ENCODE measurements at regions not wholly inside any gene's neighbourhood (a gene's known extent, or its start where the extent isn't known, plus 50 kb on each side); places are given as distances from the start of the nearest gene placed in this dataset.
A peak's percentile ranks its signal among the peaks of the same experiment; 100 is the strongest.

DNA sequence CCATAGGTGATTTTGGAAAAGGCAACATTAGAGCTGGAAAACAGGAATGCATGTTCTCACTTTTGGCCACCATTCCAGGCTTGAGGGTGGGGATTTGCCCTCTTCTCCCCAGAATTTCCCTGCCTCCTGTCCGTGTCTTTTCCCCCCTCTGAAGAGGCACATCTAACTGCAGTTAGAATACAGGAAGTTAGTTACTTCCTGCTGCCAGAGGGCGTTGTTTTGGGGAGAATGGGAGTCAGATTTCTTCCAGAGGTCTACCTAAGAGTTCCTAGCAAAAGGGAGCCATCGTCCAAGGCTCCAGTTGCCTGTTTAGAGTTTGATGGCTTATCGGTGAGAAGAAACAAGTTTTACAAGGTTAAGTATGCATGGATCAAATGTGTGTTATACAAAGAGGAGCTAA, 112.8 kb upstream of the IGF1 start:
- H3K27ac ChIP-seq (ENCODE audit: low read depth in 2 of 2, low read length in 1 of 2): no peak overlapping the region
- H3K4me3 ChIP-seq (ENCODE audit: low read depth in 1 of 2, low read length in 2 of 2): no peak overlapping the region
- WGBS, 2 donors: 69 to 71% methylated on average over 4 of the region's 4 CpGs
- no peaks in the 10 kb centered on the region for H3K4me1 ChIP-seq (ENCODE audit: control insufficient read depth in 2 of 2, insufficient read depth in 2 of 2, low read length in 1 of 2)
- H3K27me3 ChIP-seq (ENCODE audit: control insufficient read depth in 1 of 2, insufficient read depth in 2 of 2, low read length in 2 of 2): no peaks in the 10 kb centered on the region
- H3K36me3 ChIP-seq (ENCODE audit: control insufficient read depth in 2 of 2, insufficient read depth in 2 of 2, low read length in 1 of 2): no peaks in the 10 kb centered on the region
- H3K9me3 ChIP-seq (ENCODE audit: control insufficient read depth in 2 of 2, insufficient read depth in 1 of 2, low read depth in 1 of 2, low read length in 1 of 2): no peaks in the 10 kb centered on the region

DNA sequence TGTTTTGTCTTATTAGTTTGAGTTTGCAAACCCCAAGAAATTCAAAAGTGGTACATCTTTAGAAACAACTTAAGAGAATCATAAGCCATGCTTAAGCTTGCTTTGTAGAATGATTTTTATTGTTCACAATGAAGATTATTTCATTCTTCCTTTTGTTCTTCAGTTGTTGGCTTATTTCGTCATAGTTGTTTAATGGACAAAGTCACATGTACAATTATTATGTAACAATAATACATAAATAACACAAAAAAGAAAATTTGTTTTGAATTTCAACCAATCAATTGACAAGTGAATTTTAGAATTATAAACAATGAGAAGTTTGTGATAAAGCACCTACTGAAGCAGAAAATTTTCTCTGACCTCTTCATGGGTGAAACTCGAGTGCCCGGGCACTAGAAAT, 111.8 kb upstream of the IGF1 start:
- H3K4me1 ChIP-seq (ENCODE audit: control insufficient read depth in 2 of 2, insufficient read depth in 2 of 2, low read length in 1 of 2): no peaks in the 10 kb centered on the region
- no peaks in the 10 kb centered on the region for H3K36me3 ChIP-seq (ENCODE audit: control insufficient read depth in 2 of 2, insufficient read depth in 2 of 2, low read length in 1 of 2)
- no peak overlapping the region for H3K4me3 ChIP-seq (ENCODE audit: low read depth in 1 of 2, low read length in 2 of 2)
- H3K27me3 ChIP-seq (ENCODE audit: control insufficient read depth in 1 of 2, insufficient read depth in 2 of 2, low read length in 2 of 2): no peaks in the 10 kb centered on the region
- H3K9me3 ChIP-seq (ENCODE audit: control insufficient read depth in 2 of 2, insufficient read depth in 1 of 2, low read depth in 1 of 2, low read length in 1 of 2): no peaks in the 10 kb centered on the region
- no peak overlapping the region for H3K27ac ChIP-seq (ENCODE audit: low read depth in 2 of 2, low read length in 1 of 2)
- WGBS, 2 donors: 76 to 81% methylated on average over 3 of the region's 3 CpGs

DNA sequence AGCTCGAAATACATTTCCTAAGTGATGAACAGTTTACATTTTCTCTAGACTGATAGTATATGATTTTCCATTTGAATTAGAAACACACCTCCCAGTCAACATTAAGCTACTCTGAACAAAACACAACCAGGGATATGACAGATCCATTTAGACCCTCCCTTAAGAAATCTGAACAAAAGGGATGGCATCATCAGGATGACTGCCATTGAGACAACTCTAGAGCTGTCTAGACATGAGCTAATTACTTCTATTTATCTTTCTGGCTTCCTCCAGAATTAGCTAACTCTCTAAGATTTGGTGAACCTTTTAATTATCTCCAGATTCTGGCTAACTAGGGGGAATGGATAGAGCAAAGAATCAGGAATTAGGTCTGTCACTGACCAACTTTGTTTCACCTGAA, 92.9 kb upstream of the IGF1 start:
- 69 to 84% methylated on average over 1 of the region's 1 CpG for WGBS, 2 donors
- Histone ChIP-seq H3K4me1 (ENCODE audit: control insufficient read depth in 2 of 2, insufficient read depth in 2 of 2, low read length in 1 of 2) (no peaks in the 10 kb centered on the region), H3K27ac (ENCODE audit: low read depth in 2 of 2, low read length in 1 of 2) (no peak overlapping the region), H3K36me3 (ENCODE audit: control insufficient read depth in 2 of 2, insufficient read depth in 2 of 2, low read length in 1 of 2) (no peaks in the 10 kb centered on the region), H3K9me3 (ENCODE audit: control insufficient read depth in 2 of 2, insufficient read depth in 1 of 2, low read depth in 1 of 2, low read length in 1 of 2) (no peaks in the 10 kb centered on the region), H3K4me3 (ENCODE audit: low read depth in 1 of 2, low read length in 2 of 2) (no peak overlapping the region), H3K27me3 (ENCODE audit: control insufficient read depth in 1 of 2, insufficient read depth in 2 of 2, low read length in 2 of 2) (no peaks in the 10 kb centered on the region)

DNA sequence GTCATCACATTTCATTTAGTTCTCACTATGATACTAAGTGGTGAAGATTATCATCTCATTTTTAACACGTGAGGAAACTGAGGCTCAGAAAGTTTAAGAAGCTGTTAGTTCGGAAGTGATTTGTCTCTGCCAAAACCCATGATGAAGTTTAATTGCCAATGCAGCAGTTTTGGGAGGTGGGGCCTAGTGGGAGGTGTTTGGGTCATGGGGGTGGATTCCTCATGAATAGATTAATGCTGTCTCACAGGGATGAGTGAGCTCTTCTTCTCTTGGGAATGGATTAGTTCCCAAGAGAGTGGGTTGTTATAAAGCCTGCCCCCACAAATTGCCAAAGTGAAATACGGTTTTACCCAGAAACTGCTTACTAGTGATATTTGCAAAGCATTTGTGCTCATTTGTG, 91.5 kb upstream of the IGF1 start:
- Histone ChIP-seq H3K27me3 (ENCODE audit: control insufficient read depth in 1 of 2, insufficient read depth in 2 of 2, low read length in 2 of 2) (no peaks in the 10 kb centered on the region), H3K27ac (ENCODE audit: low read depth in 2 of 2, low read length in 1 of 2) (no peak overlapping the region), H3K4me3 (ENCODE audit: low read depth in 1 of 2, low read length in 2 of 2) (no peak overlapping the region), H3K36me3 (ENCODE audit: control insufficient read depth in 2 of 2, insufficient read depth in 2 of 2, low read length in 1 of 2) (no peaks in the 10 kb centered on the region), H3K9me3 (ENCODE audit: control insufficient read depth in 2 of 2, insufficient read depth in 1 of 2, low read depth in 1 of 2, low read length in 1 of 2) (no peaks in the 10 kb centered on the region), H3K4me1 (ENCODE audit: control insufficient read depth in 2 of 2, insufficient read depth in 2 of 2, low read length in 1 of 2) (no peaks in the 10 kb centered on the region)
- 80 to 89% methylated on average over 3 of the region's 3 CpGs for WGBS, 2 donors

DNA sequence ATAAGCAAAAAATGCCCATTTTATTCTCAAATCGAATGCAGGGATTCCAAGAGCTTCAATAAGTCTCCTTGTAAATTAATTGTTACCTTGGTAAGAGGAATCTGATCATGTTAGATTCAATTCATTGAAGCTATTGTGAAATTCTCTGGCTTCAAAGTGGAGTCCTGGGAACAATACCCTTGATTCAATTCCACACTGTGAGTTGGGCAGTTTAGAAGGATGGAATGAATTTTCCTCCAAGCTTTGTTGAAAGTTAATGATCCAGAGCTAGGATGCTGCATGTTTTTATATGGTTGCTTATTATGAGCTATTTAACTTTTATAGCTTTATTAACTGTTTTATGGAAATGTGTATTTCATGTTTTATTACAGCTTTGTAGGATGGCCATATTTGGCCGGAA, 89.9 kb upstream of the IGF1 start:
- WGBS, 2 donors: 80 to 85% methylated on average over 2 of the region's 2 CpGs
- no peaks in the 10 kb centered on the region for H3K9me3 ChIP-seq (ENCODE audit: control insufficient read depth in 2 of 2, insufficient read depth in 1 of 2, low read depth in 1 of 2, low read length in 1 of 2)
- no peaks in the 10 kb centered on the region for H3K4me1 ChIP-seq (ENCODE audit: control insufficient read depth in 2 of 2, insufficient read depth in 2 of 2, low read length in 1 of 2)

GRCh38 chr12:102569803-102570202, 89.4 kb upstream of the IGF1 start:
- WGBS, 2 donors: 78 to 93% methylated on average over 1 of the region's 1 CpG
- Histone ChIP-seq H3K27ac (ENCODE audit: low read depth in 2 of 2, low read length in 1 of 2) (no peak overlapping the region), H3K4me3 (ENCODE audit: low read depth in 1 of 2, low read length in 2 of 2) (no peak overlapping the region), H3K4me1 (ENCODE audit: control insufficient read depth in 2 of 2, insufficient read depth in 2 of 2, low read length in 1 of 2) (no peaks in the 10 kb centered on the region), H3K9me3 (ENCODE audit: control insufficient read depth in 2 of 2, insufficient read depth in 1 of 2, low read depth in 1 of 2, low read length in 1 of 2) (no peaks in the 10 kb centered on the region), H3K27me3 (ENCODE audit: control insufficient read depth in 1 of 2, insufficient read depth in 2 of 2, low read length in 2 of 2) (no peaks in the 10 kb centered on the region), H3K36me3 (ENCODE audit: control insufficient read depth in 2 of 2, insufficient read depth in 2 of 2, low read length in 1 of 2) (no peaks in the 10 kb centered on the region)

More for the DNA sequence above, 89.9 kb upstream of the IGF1 start:
- Histone ChIP-seq H3K36me3 (ENCODE audit: control insufficient read depth in 2 of 2, insufficient read depth in 2 of 2, low read length in 1 of 2) (no peaks in the 10 kb centered on the region), H3K27ac (ENCODE audit: low read depth in 2 of 2, low read length in 1 of 2) (no peak overlapping the region), H3K27me3 (ENCODE audit: control insufficient read depth in 1 of 2, insufficient read depth in 2 of 2, low read length in 2 of 2) (no peaks in the 10 kb centered on the region), H3K4me3 (ENCODE audit: low read depth in 1 of 2, low read length in 2 of 2) (no peak overlapping the region)

DNA sequence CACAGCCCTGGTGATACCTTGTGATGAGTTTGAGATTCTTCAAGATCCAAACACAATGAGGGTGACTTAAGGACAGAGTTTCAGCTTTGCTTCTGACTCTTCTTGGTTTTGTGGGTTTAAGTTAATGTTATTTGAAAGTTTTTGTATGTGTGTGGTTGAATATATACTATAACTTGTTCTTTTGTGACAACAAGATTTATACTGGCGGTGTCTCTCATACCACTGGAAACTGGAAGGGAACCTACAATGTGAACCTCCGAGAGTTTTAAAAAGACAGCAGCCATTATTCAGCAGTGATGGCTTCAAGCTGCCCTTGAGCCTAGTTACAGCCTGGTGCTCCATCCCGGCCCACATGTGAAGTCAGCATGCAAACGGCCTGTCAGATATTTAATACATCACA, 87.9 kb upstream of the IGF1 start:
- Histone ChIP-seq H3K36me3 (ENCODE audit: control insufficient read depth in 2 of 2, insufficient read depth in 2 of 2, low read length in 1 of 2) (no peaks in the 10 kb centered on the region), H3K27ac (ENCODE audit: low read depth in 2 of 2, low read length in 1 of 2) (no peak overlapping the region), H3K27me3 (ENCODE audit: control insufficient read depth in 1 of 2, insufficient read depth in 2 of 2, low read length in 2 of 2) (no peaks in the 10 kb centered on the region), H3K4me3 (ENCODE audit: low read depth in 1 of 2, low read length in 2 of 2) (no peak overlapping the region), H3K9me3 (ENCODE audit: control insufficient read depth in 2 of 2, insufficient read depth in 1 of 2, low read depth in 1 of 2, low read length in 1 of 2) (no peaks in the 10 kb centered on the region), H3K4me1 (ENCODE audit: control insufficient read depth in 2 of 2, insufficient read depth in 2 of 2, low read length in 1 of 2) (no peaks in the 10 kb centered on the region)
- WGBS, 2 donors: 63 to 66% methylated on average over 4 of the region's 4 CpGs

DNA sequence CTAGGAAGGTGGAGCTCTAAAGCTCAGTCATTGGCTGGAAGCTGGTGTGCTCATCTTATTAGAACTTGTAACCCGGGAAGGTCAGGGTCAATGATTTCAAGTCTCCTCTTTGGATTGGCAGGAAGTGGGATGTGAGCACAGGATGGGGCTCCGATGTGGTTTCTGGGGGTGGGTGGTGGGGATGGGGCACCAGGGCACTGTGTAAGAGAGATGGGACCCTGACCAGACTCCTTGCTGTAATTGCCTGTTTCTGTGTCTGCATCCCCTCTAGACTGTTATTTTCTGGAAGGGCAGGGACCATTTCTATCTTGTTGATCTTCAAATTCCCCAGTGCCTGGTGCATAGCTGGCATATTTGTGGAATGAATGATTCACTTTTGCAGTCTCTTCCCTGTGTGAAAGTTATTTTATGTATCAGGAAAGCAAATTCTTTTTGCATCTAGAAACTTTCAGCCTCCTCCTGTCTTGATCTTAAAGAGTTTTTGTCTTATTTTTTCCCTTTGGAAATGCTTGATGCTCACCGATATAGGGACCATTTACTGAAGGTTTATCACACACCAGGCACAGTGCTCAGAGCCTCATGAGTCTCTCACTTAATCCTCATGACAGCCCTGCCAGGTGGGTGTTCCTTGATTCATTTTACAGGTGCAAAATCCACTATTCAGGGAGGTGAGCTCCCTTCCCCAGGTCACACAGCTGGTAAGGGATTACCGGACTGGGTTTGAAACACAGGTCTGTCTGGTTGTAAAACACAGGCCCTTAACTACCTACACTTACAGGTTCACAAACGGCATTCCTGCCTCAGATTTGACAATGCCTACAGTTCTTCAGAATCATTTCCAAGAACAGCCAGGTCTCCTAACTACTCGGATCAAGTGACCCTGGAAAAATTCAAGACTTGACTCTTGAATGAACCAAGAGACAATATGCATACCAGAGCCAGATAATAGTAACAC, 86.9 kb upstream of the IGF1 start:
- 69 to 70% methylated on average over 6 of the region's 6 CpGs for WGBS, 2 donors
- no peaks in the 10 kb centered on the region for H3K4me1 ChIP-seq (ENCODE audit: control insufficient read depth in 2 of 2, insufficient read depth in 2 of 2, low read length in 1 of 2)
- peak overlapping the region in 1 of 2 donors; percentile 8 for H3K27ac ChIP-seq (ENCODE audit: low read depth in 2 of 2, low read length in 1 of 2)
- no peak overlapping the region for H3K4me3 ChIP-seq (ENCODE audit: low read depth in 1 of 2, low read length in 2 of 2)
- H3K9me3 ChIP-seq (ENCODE audit: control insufficient read depth in 2 of 2, insufficient read depth in 1 of 2, low read depth in 1 of 2, low read length in 1 of 2): no peaks in the 10 kb centered on the region
- no peaks in the 10 kb centered on the region for H3K27me3 ChIP-seq (ENCODE audit: control insufficient read depth in 1 of 2, insufficient read depth in 2 of 2, low read length in 2 of 2)
- no peaks in the 10 kb centered on the region for H3K36me3 ChIP-seq (ENCODE audit: control insufficient read depth in 2 of 2, insufficient read depth in 2 of 2, low read length in 1 of 2)

- 72 to 80% methylated on average over 3 of the region's 3 CpGs for WGBS, 2 donors
- Histone ChIP-seq H3K27me3 (ENCODE audit: control insufficient read depth in 1 of 2, insufficient read depth in 2 of 2, low read length in 2 of 2) (no peaks in the 10 kb centered on the region), H3K4me1 (ENCODE audit: control insufficient read depth in 2 of 2, insufficient read depth in 2 of 2, low read length in 1 of 2) (no peaks in the 10 kb centered on the region), H3K4me3 (ENCODE audit: low read depth in 1 of 2, low read length in 2 of 2) (no peak overlapping the region), H3K9me3 (ENCODE audit: control insufficient read depth in 2 of 2, insufficient read depth in 1 of 2, low read depth in 1 of 2, low read length in 1 of 2) (no peaks in the 10 kb centered on the region), H3K27ac (ENCODE audit: low read depth in 2 of 2, low read length in 1 of 2) (no peak overlapping the region), H3K36me3 (ENCODE audit: control insufficient read depth in 2 of 2, insufficient read depth in 2 of 2, low read length in 1 of 2) (no peaks in the 10 kb centered on the region)
These were observed 85.2 kb upstream of the IGF1 start for GRCh38 chr12:102565555-102565954.

DNA sequence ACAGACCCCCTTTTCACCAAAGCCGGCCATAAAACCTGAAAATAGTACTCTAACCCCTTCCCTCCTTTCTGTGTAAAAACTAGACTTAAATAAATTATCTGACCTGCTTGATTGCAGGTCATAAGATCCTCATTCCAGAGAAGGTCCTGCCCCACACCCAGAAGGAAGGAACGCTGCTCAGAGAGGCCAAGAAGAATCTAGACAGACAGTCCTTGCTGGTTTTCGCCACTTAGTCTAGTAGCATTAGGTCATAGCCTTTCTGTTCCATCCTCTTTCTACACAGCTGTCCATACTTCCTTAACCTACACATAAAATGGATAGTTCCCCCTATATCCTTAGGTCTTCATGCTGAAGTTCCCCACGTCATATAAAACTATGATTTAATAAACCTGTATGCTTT, 83.7 kb upstream of the IGF1 start:
- no peak overlapping the region for H3K4me3 ChIP-seq (ENCODE audit: low read depth in 1 of 2, low read length in 2 of 2)
- no peaks in the 10 kb centered on the region for H3K36me3 ChIP-seq (ENCODE audit: control insufficient read depth in 2 of 2, insufficient read depth in 2 of 2, low read length in 1 of 2)
- H3K27ac ChIP-seq (ENCODE audit: low read depth in 2 of 2, low read length in 1 of 2): no peak overlapping the region
- H3K27me3 ChIP-seq (ENCODE audit: control insufficient read depth in 1 of 2, insufficient read depth in 2 of 2, low read length in 2 of 2): no peaks in the 10 kb centered on the region
- no peaks in the 10 kb centered on the region for H3K9me3 ChIP-seq (ENCODE audit: control insufficient read depth in 2 of 2, insufficient read depth in 1 of 2, low read depth in 1 of 2, low read length in 1 of 2)
- no peaks in the 10 kb centered on the region for H3K4me1 ChIP-seq (ENCODE audit: control insufficient read depth in 2 of 2, insufficient read depth in 2 of 2, low read length in 1 of 2)
- WGBS, 2 donors: 66 to 69% methylated on average over 4 of the region's 4 CpGs

All from esophagus (tissue), 2 donors.